Right lobe of liver (tissue), 4 donors: ENCODE measurements at regions not wholly inside any gene's neighbourhood (a gene's known extent, or its start where the extent isn't known, plus 50 kb on each side); places are given as distances from the start of the nearest gene placed in this dataset.

Experiments
- POLR2A ChIP-seq: fragments of 450-650 bp; IDR thresholded peaks from one replicate; pipeline ENCODE4 v1.6.1; 2017; ENCODE audit warnings: antibody characterized with exemption, mild to moderate bottlenecking
- TF ChIP-seq, protein P1 (sequence below), 4 donors: fragments of 200-600 bp in 3 of 4; fragments of 450-650 bp in 1 of 4; IDR thresholded peaks; one replicate each; pipeline versions ENCODE4 v1.5.1 to v1.8.0; 2016 to 2022; ENCODE audit warnings: antibody characterized with exemption in 4 of 4, mild to moderate bottlenecking in 2 of 4
- donor health status: DM: no; HTN: no; CAD: no.
- donor health status: DM: no; HTN: no; CAD: no.
- donor health status: DM: no; HTN: yes; CAD: no.

DNA sequence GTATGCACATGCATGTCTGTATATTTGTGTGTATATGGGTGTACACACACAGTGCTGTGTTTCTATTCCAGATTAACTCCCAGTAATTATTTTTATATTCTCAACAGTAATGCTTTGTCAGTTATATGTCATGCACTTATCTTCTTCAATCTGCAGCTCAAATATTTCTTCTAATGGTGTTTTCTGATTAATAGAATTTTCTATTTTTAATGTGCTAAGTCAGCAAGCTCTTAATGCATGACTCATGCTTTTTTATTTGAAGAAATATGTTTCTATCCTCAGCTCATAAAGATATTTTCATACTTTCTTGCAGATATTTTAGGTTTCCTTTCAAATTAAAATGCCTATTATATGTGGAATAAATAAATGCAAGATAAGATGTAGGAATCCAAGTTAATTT is 59.7 kb upstream of the TMEM18 start:
- TF ChIP-seq POLR2A = no peak
- TF ChIP-seq, protein P1, sequence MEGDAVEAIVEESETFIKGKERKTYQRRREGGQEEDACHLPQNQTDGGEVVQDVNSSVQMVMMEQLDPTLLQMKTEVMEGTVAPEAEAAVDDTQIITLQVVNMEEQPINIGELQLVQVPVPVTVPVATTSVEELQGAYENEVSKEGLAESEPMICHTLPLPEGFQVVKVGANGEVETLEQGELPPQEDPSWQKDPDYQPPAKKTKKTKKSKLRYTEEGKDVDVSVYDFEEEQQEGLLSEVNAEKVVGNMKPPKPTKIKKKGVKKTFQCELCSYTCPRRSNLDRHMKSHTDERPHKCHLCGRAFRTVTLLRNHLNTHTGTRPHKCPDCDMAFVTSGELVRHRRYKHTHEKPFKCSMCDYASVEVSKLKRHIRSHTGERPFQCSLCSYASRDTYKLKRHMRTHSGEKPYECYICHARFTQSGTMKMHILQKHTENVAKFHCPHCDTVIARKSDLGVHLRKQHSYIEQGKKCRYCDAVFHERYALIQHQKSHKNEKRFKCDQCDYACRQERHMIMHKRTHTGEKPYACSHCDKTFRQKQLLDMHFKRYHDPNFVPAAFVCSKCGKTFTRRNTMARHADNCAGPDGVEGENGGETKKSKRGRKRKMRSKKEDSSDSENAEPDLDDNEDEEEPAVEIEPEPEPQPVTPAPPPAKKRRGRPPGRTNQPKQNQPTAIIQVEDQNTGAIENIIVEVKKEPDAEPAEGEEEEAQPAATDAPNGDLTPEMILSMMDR (IDR thresholded peaks at IDR 0.05) = no peak
